ENCODE measurements at regions not wholly inside any gene's neighbourhood (a gene's known extent, or its start where the extent isn't known, plus 50 kb on each side); places are given as distances from the start of the nearest gene placed in this dataset.

DNA sequence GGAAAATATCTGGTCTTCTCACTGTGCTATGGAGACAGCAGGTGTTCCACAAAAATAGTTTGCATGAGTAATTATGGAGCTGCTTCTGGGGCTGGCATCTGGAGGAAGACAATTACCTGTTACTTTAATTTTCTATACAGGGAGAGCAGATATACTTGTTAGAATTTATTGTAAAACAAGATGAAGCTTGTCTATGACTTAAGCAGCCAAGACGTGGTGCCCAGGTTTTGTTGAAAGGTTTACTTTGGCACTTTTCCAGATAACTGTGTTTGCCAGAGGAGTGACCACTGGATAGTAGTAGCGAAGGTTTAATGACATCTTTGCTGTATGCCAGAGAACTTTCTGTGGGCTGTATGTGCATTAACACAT lies 134.5 kb upstream of the KL start:
- in situ Hi-C loops (cut with MboI; ENCODE audit: low pct_ligation_motif_present in 1 of 4, low pct_unique_long_range_greater_than_20kb in 1 of 4, low sequenced_read_pairs in 3 of 4) = no loop called here
- 23 to 43% methylated on average over 2 of the region's 2 CpGs for WGBS, 2 donors (ENCODE audit: low coverage in 1 of 2)
- no peaks in the 10 kb centered on the region for H3K27me3 ChIP-seq
- peak overlapping the region in 3 of 4 donors; percentile 1 to 58 (median 8) for H3K27ac ChIP-seq
- no peaks in the 10 kb centered on the region for H3K9me3 ChIP-seq
- DNase-seq = no peak
- H3K4me3 ChIP-seq = no peak overlapping the region
- intact Hi-C loops (cut with DNase I; ENCODE audit: low total_unique reads) = no loop called here
- TF ChIP-seq POLR2A (IDR thresholded peaks at IDR 0.05) (no peak), POLR2AphosphoS5 (IDR thresholded peaks at IDR 0.05) (no peak), EP300 (IDR thresholded peaks at IDR 0.05; ENCODE audit: low read depth) (no peak)
- TF ChIP-seq, protein P1, sequence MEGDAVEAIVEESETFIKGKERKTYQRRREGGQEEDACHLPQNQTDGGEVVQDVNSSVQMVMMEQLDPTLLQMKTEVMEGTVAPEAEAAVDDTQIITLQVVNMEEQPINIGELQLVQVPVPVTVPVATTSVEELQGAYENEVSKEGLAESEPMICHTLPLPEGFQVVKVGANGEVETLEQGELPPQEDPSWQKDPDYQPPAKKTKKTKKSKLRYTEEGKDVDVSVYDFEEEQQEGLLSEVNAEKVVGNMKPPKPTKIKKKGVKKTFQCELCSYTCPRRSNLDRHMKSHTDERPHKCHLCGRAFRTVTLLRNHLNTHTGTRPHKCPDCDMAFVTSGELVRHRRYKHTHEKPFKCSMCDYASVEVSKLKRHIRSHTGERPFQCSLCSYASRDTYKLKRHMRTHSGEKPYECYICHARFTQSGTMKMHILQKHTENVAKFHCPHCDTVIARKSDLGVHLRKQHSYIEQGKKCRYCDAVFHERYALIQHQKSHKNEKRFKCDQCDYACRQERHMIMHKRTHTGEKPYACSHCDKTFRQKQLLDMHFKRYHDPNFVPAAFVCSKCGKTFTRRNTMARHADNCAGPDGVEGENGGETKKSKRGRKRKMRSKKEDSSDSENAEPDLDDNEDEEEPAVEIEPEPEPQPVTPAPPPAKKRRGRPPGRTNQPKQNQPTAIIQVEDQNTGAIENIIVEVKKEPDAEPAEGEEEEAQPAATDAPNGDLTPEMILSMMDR (IDR thresholded peaks at IDR 0.05) = no peak
- H3K4me1 ChIP-seq = no peaks in the 10 kb centered on the region
- no peaks in the 10 kb centered on the region for H3K36me3 ChIP-seq

DNA sequence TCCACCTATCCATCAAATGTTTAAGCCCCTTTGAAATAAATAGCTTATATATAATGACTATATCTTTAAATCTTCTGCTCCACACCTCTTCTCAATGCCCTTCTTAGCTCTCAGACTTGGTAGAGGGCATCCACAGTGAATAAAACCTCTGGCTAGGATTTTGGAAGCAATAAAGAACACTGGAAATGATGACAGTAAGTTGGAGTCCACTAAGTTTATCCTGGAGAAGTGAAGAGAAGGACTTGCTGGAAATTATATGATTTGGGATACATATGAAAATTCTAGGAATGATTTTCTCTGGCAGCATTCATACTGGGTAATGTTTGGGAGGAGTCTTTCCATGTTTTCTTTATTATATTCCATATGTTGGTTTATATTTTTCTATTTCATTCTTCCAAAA lies 133.5 kb upstream of the KL start:
- DNase-seq = no peak
- in situ Hi-C loops (cut with MboI; ENCODE audit: low pct_ligation_motif_present in 1 of 4, low pct_unique_long_range_greater_than_20kb in 1 of 4, low sequenced_read_pairs in 3 of 4) = no loop called here
- intact Hi-C loops (cut with DNase I; ENCODE audit: low total_unique reads) = no loop called here
- H3K4me1 ChIP-seq = no peaks in the 10 kb centered on the region
- peaks cover 2 to 3% of the 10 kb centered on the region in 2 donors for H3K9me3 ChIP-seq
- H3K27me3 ChIP-seq = no peaks in the 10 kb centered on the region
- peak overlapping the region in 3 of 4 donors; percentile 8 to 53 (median 29) for H3K27ac ChIP-seq
- no peaks in the 10 kb centered on the region for H3K36me3 ChIP-seq
- TF ChIP-seq, protein P1 (IDR thresholded peaks at IDR 0.05) = no peak
- TF ChIP-seq POLR2AphosphoS5 (IDR thresholded peaks at IDR 0.05) (no peak), POLR2A (IDR thresholded peaks at IDR 0.05) (no peak), EP300 (IDR thresholded peaks at IDR 0.05; ENCODE audit: low read depth) (no peak)
- no peak overlapping the region for H3K4me3 ChIP-seq

DNA sequence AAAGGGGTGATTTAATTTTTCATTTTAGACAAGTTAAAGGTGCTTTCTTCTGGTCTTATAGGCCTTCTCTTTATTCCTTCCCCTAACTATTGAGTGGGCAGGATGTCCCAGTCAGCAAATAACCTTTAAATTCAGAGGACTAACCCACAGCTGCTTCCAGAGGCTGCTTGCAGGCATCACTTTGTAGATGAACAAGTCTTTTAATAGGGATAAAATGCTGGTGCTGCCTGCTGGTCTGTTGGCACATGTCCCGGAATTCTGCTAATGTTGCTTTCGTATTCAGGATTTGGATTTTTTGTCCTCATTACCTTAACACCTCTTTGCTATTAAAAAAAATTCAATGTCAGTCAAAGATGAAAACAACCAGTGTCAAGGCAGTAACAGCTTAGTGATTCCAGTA lies 132.7 kb upstream of the KL start:
- no peaks in the 10 kb centered on the region for H3K27me3 ChIP-seq
- TF ChIP-seq EP300 (IDR thresholded peaks at IDR 0.05; ENCODE audit: low read depth) (no peak), POLR2A (IDR thresholded peaks at IDR 0.05) (no peak), POLR2AphosphoS5 (IDR thresholded peaks at IDR 0.05) (no peak)
- TF ChIP-seq, protein P1 (IDR thresholded peaks at IDR 0.05) = no peak
- intact Hi-C loops (cut with DNase I; ENCODE audit: low total_unique reads) = no loop called here
- in situ Hi-C loops (cut with MboI; ENCODE audit: low pct_ligation_motif_present in 1 of 4, low pct_unique_long_range_greater_than_20kb in 1 of 4, low sequenced_read_pairs in 3 of 4) = no loop called here
- H3K4me3 ChIP-seq = no peak overlapping the region
- H3K36me3 ChIP-seq = no peaks in the 10 kb centered on the region
- no peaks in the 10 kb centered on the region for H3K4me1 ChIP-seq
- H3K27ac ChIP-seq = peak overlapping the region in 3 of 4 donors; percentile 8 to 29 (median 28)
- 20 to 50% methylated on average over 2 of the region's 2 CpGs for WGBS, 2 donors (ENCODE audit: low coverage in 1 of 2)
- H3K9me3 ChIP-seq = peaks cover 8% of the 10 kb centered on the region in 2 donors
- DNase-seq = no peak

DNA sequence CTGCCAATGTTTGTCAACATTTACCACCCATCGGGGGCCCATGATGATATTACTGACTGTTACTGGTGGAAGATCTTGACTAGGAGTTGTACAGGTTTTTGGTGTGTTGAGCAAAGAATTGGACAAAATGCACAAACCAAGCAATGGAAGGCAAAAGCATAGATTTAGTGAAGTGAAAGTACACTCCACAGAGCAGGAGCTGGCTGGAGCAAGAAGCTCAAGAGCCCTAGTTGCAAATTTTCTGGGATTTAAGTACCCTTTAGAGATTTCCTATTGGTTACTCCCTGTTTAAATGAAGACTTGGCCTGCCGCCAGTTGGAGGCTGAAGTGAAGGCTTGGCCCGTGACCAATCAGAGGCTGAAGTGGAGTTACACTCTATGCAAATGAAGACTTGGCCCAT lies 128.6 kb upstream of the KL start:
- no peaks in the 10 kb centered on the region for H3K4me1 ChIP-seq
- intact Hi-C loops (cut with DNase I; ENCODE audit: low total_unique reads) (no loop called here), in situ Hi-C loops (cut with MboI; ENCODE audit: low pct_ligation_motif_present in 1 of 4, low pct_unique_long_range_greater_than_20kb in 1 of 4, low sequenced_read_pairs in 3 of 4) (no loop called here)
- no peak for DNase-seq
- no peak for TF ChIP-seq POLR2A (IDR thresholded peaks at IDR 0.05)
- no peak for TF ChIP-seq EP300 (IDR thresholded peaks at IDR 0.05; ENCODE audit: low read depth)
- TF ChIP-seq POLR2AphosphoS5 (IDR thresholded peaks at IDR 0.05) = no peak
- TF ChIP-seq, protein P1 (IDR thresholded peaks at IDR 0.05) = no peak
- no peak overlapping the region for H3K27ac ChIP-seq
- no peaks in the 10 kb centered on the region for H3K36me3 ChIP-seq
- H3K4me3 ChIP-seq = no peak overlapping the region
- WGBS, 2 donors (ENCODE audit: low coverage in 1 of 2) = 79 to 95% methylated on average over 3 of the region's 3 CpGs
- H3K9me3 ChIP-seq = peaks cover 8% of the 10 kb centered on the region in 2 donors
- no peaks in the 10 kb centered on the region for H3K27me3 ChIP-seq
